ENCODE measurements at regions not wholly inside any gene's neighbourhood (a gene's known extent, or its start where the extent isn't known, plus 50 kb on each side); places are given as distances from the start of the nearest gene placed in this dataset.

DNA sequence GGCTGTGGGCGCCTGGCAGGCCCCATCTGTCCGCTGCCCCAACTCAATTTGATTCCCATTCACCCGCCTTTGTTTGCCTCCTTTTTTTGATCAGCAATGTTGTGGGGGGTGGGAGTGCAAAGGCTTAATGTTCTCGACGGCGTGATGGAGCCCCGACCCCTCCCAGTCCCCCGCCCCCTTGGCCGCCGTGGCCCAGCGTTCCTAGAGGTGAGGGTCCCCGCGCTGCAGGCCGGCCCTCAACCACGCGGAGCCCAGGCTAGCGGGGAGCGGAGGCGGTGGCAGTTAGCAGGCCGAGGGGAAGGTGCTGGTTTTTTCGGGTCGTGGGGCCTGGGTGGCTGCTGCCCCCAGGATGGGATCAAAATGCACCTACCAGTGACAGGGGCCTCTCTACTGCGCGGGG is 274.7 kb upstream of the SKOR2 start:
- Mint-ChIP-seq H3K4me3 (no peak overlapping the region), H3K27ac (no peak overlapping the region), H3K27me3 (peaks cover 4% of the 10 kb centered on the region), H3K36me3 (ENCODE audit: low read depth) (no peaks in the 10 kb centered on the region), H3K9me3 (peaks cover 2% of the 10 kb centered on the region), H3K4me1 (no peaks in the 10 kb centered on the region)
- no peak for DNase-seq
- ChIA-PET CTCF (no interaction called here), POLR2A (no interaction called here)

DNA sequence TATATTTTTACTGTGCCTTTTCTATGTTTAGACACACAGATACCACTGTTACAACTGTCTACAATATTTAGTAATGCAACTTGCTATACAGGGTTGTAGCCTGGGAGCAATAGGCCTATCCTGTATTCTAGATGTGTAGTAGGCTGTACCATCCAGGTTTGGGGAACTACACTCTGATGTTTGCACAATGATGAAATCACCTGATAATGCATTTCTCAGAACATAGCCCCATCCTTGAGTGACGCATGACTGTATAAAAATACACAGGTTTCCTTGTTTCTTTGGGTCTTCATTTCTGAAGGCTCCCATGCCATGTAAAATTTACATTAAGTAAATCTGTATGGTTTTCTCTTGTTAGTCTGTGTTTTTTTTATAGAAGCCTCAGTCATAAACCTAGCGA is 270.9 kb upstream of the SKOR2 start:
- ChIA-PET CTCF (no interaction called here), POLR2A (no interaction called here)
- Mint-ChIP-seq H3K9me3 (peaks cover 2% of the 10 kb centered on the region), H3K4me1 (no peaks in the 10 kb centered on the region), H3K4me3 (no peak overlapping the region), H3K27me3 (no peaks in the 10 kb centered on the region), H3K27ac (no peak overlapping the region), H3K36me3 (ENCODE audit: low read depth) (no peaks in the 10 kb centered on the region)
- no peak for DNase-seq

DNA sequence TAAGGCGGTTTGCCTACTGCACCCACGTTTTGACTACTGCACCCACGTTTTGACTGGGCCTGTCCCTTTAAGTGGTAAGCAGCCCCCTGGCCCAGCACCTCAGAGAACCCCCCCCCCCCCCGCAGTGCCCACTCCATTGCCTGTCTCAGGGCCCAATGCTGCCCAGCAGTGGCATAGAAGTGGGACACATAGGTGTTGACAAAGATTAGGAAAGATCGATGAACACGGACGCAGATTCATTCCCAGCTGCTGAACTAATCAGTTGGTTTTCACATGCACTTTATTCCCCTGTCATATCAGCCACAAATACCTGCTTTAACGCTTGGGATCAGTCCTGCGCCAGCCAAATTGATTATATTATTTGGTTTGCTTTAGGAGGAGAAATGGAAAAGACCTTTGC is 268.8 kb upstream of the SKOR2 start:
- H3K36me3 Mint-ChIP-seq (ENCODE audit: low read depth): no peaks in the 10 kb centered on the region
- no peak overlapping the region for H3K27ac Mint-ChIP-seq
- peaks cover 4% of the 10 kb centered on the region for H3K27me3 Mint-ChIP-seq
- H3K4me3 Mint-ChIP-seq: no peak overlapping the region
- POLR2A ChIA-PET: no interaction called here
- H3K9me3 Mint-ChIP-seq: no peaks in the 10 kb centered on the region
- DNase-seq: no peak
- H3K4me1 Mint-ChIP-seq: no peaks in the 10 kb centered on the region
- CTCF ChIA-PET: no interaction called here

DNA sequence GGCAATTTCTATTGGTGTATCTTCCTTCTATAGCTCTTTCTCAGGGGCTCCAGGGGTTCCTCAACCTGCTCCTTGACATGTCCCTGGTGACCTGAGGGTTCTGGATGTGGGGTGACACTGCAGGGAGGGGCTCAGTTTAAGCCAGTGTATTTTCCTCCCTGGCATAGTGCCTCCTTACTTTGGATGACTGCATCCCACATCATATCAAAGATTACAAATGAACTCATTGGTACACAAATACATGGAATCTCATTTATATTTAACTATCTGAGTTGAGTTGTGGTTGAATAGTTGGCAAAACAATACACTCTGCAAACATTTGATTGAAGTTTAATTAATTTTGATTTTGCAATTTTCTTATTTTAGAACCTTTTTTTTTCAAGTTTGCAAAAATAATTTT is 268.2 kb upstream of the SKOR2 start:
- no peaks in the 10 kb centered on the region for H3K36me3 Mint-ChIP-seq (ENCODE audit: low read depth)
- ChIA-PET CTCF (no interaction called here), POLR2A (no interaction called here)

DNA sequence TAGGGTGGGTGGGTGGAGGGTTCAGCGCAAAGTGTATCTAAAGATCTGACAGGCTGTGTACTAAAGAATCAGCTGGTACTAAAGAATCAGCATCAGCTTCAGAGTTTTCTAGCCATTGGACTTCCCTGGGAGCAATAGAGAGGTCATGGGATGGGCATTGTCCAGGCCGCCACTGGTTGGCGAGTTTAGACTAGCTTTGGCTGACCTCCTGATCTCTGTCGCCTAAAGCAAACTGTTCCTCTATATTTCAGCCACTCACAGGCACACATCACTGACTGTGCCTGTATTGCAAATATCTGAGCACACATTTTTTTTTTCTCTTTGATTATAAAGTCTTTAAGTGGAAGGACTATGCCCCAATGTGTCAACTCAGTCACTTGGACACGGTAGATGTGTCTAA is 267.8 kb upstream of the SKOR2 start:
- Mint-ChIP-seq H3K36me3 (ENCODE audit: low read depth) (no peaks in the 10 kb centered on the region), H3K27ac (no peak overlapping the region), H3K4me3 (no peak overlapping the region), H3K4me1 (no peaks in the 10 kb centered on the region), H3K27me3 (peaks cover 4% of the 10 kb centered on the region), H3K9me3 (no peaks in the 10 kb centered on the region)
- CTCF ChIA-PET: no interaction called here
- POLR2A ChIA-PET: no interaction called here
- DNase-seq: no peak

More for the DNA sequence above, 268.2 kb upstream of the SKOR2 start:
- H3K9me3 Mint-ChIP-seq: no peaks in the 10 kb centered on the region
- no peak overlapping the region for H3K27ac Mint-ChIP-seq
- no peak for DNase-seq
- no peaks in the 10 kb centered on the region for H3K4me1 Mint-ChIP-seq
- H3K27me3 Mint-ChIP-seq: peaks cover 4% of the 10 kb centered on the region
- H3K4me3 Mint-ChIP-seq: no peak overlapping the region

DNA sequence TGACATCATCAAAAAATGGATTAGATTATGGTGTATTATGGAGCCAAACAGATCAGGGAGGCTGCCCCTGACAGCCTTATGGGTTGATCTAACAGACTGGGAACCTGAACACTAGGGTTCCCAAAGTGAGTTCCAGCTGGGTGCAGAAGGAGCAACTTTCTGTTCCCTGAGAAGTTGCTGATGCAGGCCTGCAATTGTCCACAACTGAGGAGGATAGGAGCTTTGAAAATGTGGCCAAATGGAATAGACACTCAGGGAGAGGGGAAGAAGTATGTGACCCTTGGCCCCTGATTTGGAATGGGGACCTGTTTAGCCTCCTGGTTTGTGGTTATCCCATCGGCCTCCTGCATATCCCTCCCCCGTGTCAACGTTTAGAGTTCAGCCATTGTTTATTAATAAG is 262.2 kb upstream of the SKOR2 start:
- no peaks in the 10 kb centered on the region for H3K9me3 Mint-ChIP-seq
- H3K27me3 Mint-ChIP-seq: peaks cover 4% of the 10 kb centered on the region
- DNase-seq: no peak
- H3K27ac Mint-ChIP-seq: no peak overlapping the region
- ChIA-PET CTCF (no interaction called here), POLR2A (no interaction called here)
- no peaks in the 10 kb centered on the region for H3K4me1 Mint-ChIP-seq
- H3K4me3 Mint-ChIP-seq: no peak overlapping the region
- no peaks in the 10 kb centered on the region for H3K36me3 Mint-ChIP-seq (ENCODE audit: low read depth)

DNA sequence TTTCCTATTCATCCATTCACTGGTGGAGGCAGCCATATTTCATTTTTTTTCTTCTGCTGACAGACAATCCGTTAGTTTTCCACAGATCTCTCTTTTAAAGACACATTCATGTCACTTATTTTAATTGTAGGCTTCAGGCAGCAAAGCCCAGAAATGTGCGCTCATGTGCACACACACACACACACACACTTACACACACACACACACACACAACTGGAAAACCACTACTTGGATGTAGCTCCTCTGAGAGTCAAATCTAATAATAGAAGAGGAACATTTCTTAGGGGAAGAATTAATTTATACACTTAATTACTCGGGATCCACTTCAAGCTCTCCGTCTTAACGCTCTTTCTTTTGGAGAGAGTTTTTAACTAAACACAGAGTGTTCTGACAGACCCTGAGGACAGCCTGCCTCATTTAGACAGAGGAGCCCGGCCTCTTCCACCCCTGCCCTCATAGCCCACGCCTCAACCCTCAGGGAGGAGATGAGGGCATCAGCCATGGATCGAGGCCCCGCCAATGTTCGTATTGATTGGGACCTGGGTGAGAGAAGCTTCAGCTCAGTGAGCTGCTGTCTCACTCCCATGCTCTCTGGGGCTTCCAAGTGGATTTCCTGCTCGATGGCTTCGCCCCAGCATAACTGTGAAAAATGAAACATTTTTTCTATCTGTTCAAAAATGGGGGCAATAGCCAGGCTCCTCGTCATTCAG is 261.4 kb upstream of the SKOR2 start:
- DNase-seq: no peak
- H3K27me3 Mint-ChIP-seq: peaks cover 4% of the 10 kb centered on the region
- ChIA-PET CTCF (no interaction called here), POLR2A (no interaction called here)
- no peaks in the 10 kb centered on the region for H3K4me1 Mint-ChIP-seq
- H3K36me3 Mint-ChIP-seq (ENCODE audit: low read depth): no peaks in the 10 kb centered on the region
- H3K9me3 Mint-ChIP-seq: no peaks in the 10 kb centered on the region
- no peak overlapping the region for H3K27ac Mint-ChIP-seq
- no peak overlapping the region for H3K4me3 Mint-ChIP-seq

DNA sequence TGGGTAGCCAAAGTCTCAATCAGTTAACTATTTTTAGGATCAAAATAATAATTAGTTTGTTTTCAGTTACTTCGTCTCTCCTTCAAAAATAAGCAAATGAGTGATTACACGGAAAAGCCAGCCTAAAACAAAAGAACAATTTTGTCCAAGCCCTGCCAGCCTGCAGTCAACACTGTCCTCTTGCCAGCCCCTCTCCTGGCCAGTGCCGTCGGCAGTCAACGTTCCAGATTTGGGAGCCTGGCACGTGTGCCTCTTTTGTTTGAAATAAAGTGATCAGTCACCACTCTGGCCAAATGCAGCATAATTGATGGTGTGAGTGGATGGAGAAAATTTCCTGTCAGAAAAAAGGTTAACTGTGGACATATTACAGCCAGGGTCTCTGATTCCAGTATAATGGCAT is 260.6 kb upstream of the SKOR2 start:
- Mint-ChIP-seq H3K27me3 (peaks cover 4% of the 10 kb centered on the region), H3K27ac (no peak overlapping the region), H3K4me1 (no peaks in the 10 kb centered on the region), H3K36me3 (ENCODE audit: low read depth) (no peaks in the 10 kb centered on the region), H3K9me3 (no peaks in the 10 kb centered on the region), H3K4me3 (no peak overlapping the region)
- no peak for DNase-seq
- CTCF ChIA-PET: interaction anchor here (1.3 kb wide), 1 partner anchor 237 kb away, joined by 3 read pairs; no protein-coding TSS in a partner anchor
- POLR2A ChIA-PET: no interaction called here

DNA sequence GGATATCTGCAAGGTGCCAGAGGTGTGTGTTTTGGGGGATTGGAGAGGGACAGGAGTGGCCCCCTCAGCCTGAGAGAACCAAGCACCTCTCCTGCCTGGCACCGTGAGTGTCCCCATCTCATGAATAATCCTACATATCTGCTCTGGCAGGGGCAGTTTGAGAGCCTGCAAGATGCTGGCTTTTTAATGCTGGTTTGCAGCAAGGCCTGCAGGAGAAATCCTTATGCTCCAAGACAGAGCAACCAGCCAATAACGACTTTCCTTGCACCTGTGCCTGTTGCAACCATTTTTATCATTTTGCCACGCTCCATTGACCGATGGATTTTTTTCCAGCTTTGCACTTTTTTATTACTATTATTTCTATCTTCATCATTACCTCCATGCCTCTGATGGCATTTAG is 259.4 kb upstream of the SKOR2 start:
- DNase-seq: no peak
- H3K36me3 Mint-ChIP-seq (ENCODE audit: low read depth): no peaks in the 10 kb centered on the region
- no peaks in the 10 kb centered on the region for H3K9me3 Mint-ChIP-seq
- no peak overlapping the region for H3K27ac Mint-ChIP-seq
- ChIA-PET POLR2A (no interaction called here), CTCF (interaction anchor here (1.3 kb wide), 1 partner anchor 238 kb away, joined by 3 read pairs; no protein-coding TSS in a partner anchor)
- H3K4me1 Mint-ChIP-seq: no peaks in the 10 kb centered on the region
- H3K27me3 Mint-ChIP-seq: peaks cover 4% of the 10 kb centered on the region
- no peak overlapping the region for H3K4me3 Mint-ChIP-seq

DNA sequence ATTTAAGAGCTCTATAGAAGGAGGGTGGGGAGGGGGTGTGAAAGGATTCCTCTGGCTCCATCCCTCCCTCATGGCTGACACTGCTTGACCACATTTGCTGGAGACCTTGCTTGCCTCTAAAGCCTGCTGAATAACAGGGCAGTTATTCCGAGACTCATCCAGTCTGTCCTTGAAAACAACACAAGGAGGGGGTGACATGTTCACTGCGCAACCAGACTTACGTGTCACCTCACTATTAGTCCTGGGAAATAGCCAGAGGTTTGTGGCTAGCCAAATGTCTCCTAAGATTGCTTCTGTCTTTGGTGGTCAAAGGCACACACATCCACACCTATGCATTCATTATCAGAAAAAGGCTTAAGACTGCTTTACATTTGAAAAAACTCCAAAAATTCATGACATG is 256.2 kb upstream of the SKOR2 start:
- DNase-seq: no peak
- POLR2A ChIA-PET: no interaction called here
- CTCF ChIA-PET: no interaction called here

DNA sequence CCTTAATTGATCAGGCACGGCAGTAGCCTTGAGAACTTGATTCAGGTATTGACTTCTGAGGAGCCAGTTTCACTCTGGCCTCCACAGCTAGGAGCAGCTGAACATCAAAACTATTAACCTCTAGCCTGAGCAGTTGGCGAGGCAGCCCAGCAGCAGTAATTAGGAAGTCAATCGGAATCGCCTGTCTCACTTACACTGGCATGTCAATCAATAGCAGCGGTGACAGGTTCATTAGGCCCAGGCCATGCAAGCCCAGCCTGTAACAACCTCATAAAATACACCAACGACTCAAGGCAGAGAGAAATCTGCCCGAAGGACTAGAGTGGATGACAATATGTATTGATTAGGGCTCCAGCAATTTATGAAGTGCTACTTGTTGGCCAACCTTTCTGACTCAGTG is 255.4 kb upstream of the SKOR2 start:
- H3K27me3 Mint-ChIP-seq: no peaks in the 10 kb centered on the region
- ChIA-PET POLR2A (no interaction called here), CTCF (no interaction called here)
- no peak overlapping the region for H3K27ac Mint-ChIP-seq
- H3K4me1 Mint-ChIP-seq: no peaks in the 10 kb centered on the region
- no peak overlapping the region for H3K4me3 Mint-ChIP-seq
- H3K36me3 Mint-ChIP-seq (ENCODE audit: low read depth): no peaks in the 10 kb centered on the region
- no peaks in the 10 kb centered on the region for H3K9me3 Mint-ChIP-seq
- no peak for DNase-seq

More for the DNA sequence above, 256.2 kb upstream of the SKOR2 start:
- H3K9me3 Mint-ChIP-seq: no peaks in the 10 kb centered on the region
- no peaks in the 10 kb centered on the region for H3K27me3 Mint-ChIP-seq
- H3K4me1 Mint-ChIP-seq: no peaks in the 10 kb centered on the region
- H3K27ac Mint-ChIP-seq: no peak overlapping the region
- no peaks in the 10 kb centered on the region for H3K36me3 Mint-ChIP-seq (ENCODE audit: low read depth)
- H3K4me3 Mint-ChIP-seq: no peak overlapping the region

DNA sequence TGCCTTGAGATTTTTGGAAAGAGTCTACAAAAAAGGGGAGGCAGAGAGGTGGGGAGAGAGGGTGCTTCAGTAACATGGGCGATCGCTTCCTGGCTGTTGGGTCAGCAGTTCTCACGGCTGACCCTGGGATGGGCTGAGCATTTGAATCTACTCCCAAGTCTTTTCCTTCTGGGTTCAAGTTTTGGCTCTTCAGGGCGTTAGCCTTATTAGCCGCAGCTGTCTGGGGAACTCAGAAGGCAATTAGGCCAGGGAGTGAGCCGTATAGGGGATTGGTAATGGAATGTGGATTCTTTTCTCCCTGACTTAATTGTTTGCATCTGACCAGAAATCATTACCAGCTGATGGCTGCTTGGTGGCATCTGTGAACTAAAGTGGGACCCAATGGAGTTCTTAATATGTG is 250.5 kb upstream of the SKOR2 start:
- H3K27ac Mint-ChIP-seq: no peak overlapping the region

DNA sequence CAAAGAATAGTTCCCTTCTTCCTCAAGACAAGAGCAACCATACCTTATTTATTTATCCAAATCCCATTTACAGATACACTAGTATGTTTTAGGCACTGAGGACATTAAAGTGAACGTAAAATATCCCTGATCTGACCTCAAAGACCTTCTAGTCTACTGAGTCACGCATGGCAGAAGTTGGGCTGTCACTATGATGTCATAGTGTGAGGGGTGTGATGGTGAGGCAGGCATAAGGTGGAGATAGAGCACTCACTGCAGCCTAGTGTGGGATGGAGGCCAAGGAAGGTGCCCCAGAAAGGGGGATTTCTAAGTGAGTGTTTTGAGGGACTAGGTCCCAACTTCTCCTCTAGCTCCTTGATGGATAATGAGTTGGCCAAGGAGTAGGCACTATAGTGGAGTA is 249.5 kb upstream of the SKOR2 start:
- Mint-ChIP-seq H3K4me3 (no peak overlapping the region), H3K9me3 (no peaks in the 10 kb centered on the region), H3K4me1 (no peaks in the 10 kb centered on the region), H3K27ac (no peak overlapping the region), H3K36me3 (ENCODE audit: low read depth) (no peaks in the 10 kb centered on the region), H3K27me3 (no peaks in the 10 kb centered on the region)
- no peak for DNase-seq
- ChIA-PET CTCF (no interaction called here), POLR2A (no interaction called here)

More for the DNA sequence above, 250.5 kb upstream of the SKOR2 start:
- no peak for DNase-seq
- Mint-ChIP-seq H3K9me3 (no peaks in the 10 kb centered on the region), H3K27me3 (no peaks in the 10 kb centered on the region), H3K36me3 (ENCODE audit: low read depth) (no peaks in the 10 kb centered on the region), H3K4me1 (no peaks in the 10 kb centered on the region), H3K4me3 (no peak overlapping the region)
- CTCF ChIA-PET: no interaction called here
- POLR2A ChIA-PET: no interaction called here

DNA sequence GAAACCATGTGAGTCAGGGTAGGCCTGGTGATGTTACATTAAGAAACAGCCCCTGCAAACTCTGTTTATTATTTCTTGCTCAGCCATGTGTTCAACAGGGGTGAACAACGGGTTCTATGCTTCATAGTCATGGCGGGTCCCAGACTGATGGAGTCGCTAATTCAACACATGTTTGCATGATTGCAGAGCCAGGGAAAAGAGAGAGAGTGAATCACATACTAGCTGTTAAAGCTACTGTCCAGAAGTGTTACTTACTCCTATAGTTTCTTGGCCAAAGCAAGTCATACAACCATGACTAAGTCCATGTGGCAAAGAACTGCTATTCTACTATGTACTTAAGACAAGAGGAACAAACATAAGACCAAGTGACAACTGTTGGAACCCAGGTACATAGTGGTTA is 241.2 kb upstream of the SKOR2 start:
- Mint-ChIP-seq H3K36me3 (ENCODE audit: low read depth) (no peaks in the 10 kb centered on the region), H3K4me3 (no peak overlapping the region), H3K27ac (no peak overlapping the region), H3K4me1 (peaks cover 5% of the 10 kb centered on the region), H3K27me3 (no peaks in the 10 kb centered on the region), H3K9me3 (no peaks in the 10 kb centered on the region)
- POLR2A ChIA-PET: no interaction called here
- CTCF ChIA-PET: no interaction called here
- DNase-seq: no peak

DNA sequence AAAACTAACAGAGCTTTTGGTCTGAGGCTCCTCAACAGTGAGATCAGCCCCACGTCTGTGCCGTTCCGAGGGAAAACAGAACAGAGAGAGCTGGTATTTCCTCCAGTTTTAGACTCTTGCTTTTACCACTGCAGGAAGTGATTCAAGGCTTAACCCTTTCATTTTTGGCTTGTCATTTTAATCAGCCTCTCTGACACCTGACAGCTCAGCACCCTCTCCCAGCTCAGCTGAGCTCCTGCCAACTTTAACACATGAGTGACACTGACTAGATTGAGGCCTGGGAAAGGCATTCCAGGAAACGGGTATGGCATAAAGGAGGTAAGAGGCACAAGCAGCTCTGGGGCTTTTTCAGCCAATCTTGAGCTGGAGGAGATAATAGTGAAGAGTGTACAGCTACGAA is 239.4 kb upstream of the SKOR2 start:
- POLR2A ChIA-PET: no interaction called here
- CTCF ChIA-PET: no interaction called here
- no peak for DNase-seq
- H3K27ac Mint-ChIP-seq: no peak overlapping the region
- no peaks in the 10 kb centered on the region for H3K9me3 Mint-ChIP-seq
- no peaks in the 10 kb centered on the region for H3K27me3 Mint-ChIP-seq
- no peak overlapping the region for H3K4me3 Mint-ChIP-seq
- H3K36me3 Mint-ChIP-seq (ENCODE audit: low read depth): no peaks in the 10 kb centered on the region
- H3K4me1 Mint-ChIP-seq: peaks cover 5% of the 10 kb centered on the region

Measured in activated CD4-positive, alpha-beta memory T cell treated with anti-CD3 and anti-CD28 coated beads, Interleukin-2, amount 10 ng/mL, durations not matched to agents 7 days and 5 days (primary cell).